NCI-H1930 (cell line): ENCODE measurements at regions not wholly inside any gene's neighbourhood (a gene's known extent, or its start where the extent isn't known, plus 50 kb on each side); places are given as distances from the start of the nearest gene placed in this dataset.

ENCODE experiments used
- DNase-seq, 2 experiments: peaks; one replicate each; lab custom pipeline; 2025; lab: John Stamatoyannopoulos, UW

DNA sequence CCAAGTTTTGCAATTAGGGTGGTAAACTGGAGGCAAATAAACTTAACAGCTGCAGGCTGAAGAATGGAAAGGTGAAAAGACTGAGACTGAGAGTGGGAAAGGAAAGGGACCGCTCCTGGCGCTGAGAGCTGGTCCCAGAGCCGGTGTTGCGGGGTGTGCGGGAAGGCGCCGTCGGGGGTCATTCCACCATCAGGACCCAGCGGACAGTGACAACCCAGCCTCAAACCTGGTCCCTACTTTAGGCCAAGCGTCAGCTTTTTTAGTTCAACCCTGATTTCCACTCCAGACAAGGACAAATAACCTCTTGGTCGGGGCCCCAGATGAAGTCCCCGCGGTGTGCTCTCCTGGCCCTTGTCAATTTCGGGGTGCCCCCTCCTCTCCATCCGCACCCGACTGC, 145.8 kb upstream of the ETS2 start:
- no peak for DNase-seq

DNA sequence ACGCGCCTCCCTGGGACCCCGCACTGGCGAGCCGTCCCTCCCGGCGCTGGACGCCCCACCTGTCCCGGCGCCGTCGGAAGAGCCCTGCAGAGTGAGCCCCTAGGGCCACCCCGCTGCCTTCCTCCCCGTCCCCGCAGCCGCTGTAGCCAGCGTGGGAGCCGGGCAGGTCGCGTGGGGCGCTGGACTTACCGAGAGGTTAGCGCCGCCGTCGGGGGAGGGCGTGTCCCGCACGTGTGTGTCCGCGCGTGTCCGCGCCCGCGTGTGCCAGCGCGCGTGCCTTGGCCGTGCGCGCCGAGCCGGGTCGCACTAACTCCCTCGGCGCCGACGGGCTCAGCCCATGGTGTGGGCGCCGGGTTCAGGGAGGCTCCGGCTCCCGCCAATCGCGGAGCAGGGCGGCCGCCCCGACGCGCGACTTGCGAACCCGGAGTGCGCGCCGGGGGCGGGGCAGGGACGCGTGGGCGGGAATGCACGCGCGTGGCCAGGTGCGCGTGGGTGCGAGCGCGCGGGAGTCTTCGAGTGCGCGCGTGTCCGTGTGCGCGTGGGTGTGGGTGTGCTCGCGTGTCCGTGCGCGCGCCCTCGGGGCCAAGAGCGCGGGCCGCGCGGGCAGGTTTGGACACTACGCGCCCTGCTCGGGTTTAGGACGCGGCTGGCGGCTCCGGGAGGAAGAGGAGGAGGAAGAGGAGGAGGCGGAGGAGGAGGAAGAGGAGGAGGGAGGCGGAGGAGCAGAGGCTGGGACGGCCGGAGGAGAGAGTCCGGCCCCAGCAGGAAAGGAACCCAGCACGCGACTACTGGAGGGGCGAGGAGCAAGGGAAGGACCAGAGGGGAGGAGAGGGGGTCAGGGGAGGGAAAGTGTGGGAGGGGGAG, 145.2 kb upstream of the ETS2 start:
- no peak for DNase-seq

DNA sequence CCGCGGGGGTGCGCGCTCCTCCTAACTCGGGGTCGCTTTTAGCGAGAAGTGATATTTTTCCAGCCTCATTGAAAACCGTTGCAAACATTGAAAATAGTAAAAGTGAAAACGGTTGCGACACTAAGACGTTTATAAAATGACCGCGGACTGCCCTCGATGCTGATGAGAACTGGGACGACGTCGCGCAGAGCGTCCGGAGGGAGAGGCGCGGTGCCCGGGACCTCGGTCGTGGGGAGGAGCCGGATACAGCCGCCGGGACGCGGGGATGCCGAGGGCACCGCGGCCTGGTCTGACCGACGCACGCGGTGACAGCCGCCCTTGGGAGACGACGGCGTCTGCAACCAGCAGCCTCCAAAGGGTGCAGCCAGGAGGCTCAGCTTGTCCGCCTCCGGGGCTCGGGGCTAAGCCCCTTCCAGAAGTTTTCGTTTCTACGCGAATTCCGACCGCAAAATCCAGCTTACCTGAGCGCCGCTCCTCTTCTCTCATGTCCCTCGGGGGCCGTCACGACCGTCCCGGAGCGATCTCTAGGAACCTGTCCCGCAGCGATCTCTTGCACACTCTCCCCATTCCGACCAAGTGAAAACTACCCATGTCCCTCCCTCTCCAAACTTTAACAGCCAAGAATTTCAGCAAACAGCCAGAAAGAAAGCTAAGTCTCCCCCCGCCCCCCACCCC, 144.4 kb upstream of the ETS2 start:
- DNase-seq = no peak

DNA sequence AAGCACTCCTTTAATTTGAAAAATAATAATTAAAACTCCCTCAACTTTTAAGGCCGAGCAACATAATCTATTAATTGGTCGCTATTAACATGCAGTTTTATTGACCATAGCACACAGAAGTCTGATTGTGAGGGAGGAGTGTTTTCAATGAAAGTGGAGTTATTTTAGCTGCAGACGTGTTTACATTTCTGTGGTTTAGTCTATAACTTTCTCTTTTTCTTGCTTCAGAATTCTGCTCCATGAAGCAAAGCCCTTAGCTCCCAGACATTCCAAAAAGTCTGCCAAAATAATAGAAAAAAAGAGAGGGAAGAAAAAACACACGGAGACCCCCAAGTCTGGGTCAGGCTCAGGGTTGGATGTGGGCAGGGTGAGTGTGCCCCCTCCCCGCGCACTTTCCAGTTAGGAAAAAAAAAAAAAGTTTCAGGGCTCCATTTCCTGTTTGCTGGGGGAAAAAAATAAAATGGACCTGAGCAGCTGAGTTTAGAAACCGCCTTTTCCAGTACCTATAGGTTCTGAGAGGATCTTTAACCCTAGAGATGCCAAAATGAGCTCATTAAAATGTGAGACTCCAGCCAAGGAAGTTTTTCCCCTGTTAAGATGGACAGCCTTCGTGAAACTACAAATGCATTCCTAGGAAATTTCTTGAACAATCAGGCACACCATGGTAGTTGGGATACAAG, 143.7 kb upstream of the ETS2 start:
- no peak for DNase-seq

DNA sequence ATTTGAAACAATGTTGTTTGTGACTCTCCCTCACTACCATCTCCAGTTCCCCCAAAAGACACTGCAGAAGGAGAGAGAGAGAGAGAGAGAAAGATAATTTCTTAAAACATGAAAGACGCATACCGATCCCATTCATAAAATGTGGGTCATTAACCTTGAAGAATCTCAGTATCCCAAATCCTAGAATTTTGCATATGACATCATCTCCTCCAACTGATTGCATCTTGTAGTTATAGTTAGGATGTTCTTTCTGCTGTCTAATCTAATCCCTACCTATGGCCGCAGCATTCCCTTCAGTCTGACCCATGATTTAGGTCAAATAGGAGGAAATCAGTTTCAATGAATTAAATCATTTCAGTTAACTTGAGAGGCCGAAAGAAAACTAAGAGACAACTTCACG, 142.4 kb upstream of the ETS2 start:
- DNase-seq = no peak

DNA sequence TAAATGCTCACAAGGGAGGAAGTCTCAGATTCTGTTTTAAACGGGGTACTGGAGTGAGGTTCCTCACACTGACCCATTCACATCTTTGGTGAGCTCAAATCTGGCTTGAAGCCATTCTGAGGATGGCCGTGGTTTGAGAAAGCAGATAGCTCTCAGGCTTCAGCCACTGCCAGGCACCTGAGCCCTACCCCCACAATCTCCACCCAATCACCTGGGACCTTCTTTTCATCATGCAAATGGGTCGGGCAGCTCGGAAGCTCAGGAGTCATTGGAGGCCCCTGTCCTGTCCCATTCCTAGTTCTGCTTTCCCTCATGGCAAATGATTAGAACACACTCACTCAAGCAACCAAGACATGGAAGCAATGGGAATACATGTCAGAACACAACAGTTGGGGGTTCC, 141.4 kb upstream of the ETS2 start:
- no peak for DNase-seq

DNA sequence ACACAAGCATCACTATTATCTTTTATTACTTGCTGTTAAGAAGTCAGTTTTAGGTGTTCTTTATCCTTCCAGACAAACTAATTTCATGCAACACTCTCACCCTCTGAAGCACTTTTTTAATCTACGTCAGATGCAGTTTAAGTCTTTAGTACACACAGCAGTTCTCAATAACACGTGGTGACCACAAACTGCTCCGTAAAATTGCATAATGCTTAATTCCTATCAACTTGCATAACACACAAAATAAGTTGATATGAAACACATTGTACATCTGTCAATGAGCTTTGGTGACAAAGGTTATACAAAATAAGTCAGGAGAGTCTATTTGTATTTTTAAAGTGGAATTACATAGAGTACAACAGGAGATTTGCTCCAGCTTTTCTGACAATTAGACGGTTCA, 140.9 kb upstream of the ETS2 start:
- no peak for DNase-seq

DNA sequence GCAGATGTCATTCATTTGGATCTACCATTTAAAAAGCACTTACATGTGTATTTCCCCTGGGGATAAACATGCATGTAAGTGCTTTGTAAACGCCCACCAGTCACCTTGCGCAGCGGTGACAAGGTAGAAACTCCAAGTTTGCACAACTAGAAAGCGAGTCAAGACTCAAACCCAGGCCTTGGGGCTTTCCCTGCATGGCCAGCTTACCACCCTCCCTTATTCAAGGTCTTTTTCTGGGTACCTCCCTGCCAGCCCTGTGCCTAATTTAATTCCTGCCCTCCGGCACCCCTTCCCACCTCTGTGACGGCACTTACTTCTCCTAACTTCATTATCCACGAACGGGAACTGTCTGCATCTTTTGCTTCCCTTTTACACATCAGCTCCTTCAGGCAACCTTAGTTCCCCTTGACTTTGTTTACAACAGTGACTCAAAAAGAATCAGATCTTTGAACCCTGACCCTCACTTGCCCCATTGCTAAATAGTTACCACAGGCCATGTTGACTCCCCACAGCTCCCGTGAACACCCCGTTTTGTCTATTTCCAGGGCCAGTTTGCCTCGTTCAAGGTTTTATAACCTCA, 138.3 kb upstream of the ETS2 start:
- no peak for DNase-seq

DNA sequence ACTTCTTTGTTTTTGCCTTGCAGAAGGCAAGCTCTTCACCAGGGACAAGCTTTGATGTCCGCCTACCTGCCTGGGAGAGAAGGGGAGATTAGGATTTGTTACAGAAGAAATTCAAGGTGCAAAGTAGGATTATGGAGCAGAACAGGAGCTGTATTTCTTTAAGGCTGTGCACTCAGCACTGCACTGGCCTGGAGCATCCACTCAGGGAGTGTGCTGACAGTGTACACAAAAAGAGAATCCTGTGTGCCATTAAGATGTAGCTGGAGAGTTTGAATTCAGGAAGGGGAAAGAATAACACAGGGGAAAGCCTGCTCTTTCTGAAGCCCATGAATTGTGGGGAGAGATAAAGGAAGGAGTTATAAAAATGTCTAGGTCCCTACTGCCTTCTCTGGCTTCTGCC, 137.7 kb upstream of the ETS2 start:
- no peak for DNase-seq

DNA sequence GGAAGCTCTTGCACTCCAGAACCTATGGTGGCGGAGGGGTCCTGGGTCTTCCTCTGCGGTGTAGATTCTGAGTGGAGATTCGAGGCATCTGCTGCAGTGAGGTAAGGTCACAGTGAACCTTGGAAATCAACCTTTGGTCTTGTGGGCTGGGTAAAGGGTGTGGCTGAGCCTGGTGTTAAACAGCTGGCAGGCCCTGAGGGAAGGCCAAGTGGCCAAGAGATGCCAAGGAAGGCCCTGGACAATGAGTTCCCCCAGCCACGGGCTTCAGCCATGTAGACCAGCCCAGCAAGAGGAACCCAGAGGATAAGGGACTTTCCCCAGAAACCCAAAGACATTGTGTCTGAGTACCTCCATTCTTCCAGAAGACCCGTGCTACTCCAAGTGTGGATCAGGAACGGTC, 137.2 kb upstream of the ETS2 start:
- DNase-seq = no peak

DNA sequence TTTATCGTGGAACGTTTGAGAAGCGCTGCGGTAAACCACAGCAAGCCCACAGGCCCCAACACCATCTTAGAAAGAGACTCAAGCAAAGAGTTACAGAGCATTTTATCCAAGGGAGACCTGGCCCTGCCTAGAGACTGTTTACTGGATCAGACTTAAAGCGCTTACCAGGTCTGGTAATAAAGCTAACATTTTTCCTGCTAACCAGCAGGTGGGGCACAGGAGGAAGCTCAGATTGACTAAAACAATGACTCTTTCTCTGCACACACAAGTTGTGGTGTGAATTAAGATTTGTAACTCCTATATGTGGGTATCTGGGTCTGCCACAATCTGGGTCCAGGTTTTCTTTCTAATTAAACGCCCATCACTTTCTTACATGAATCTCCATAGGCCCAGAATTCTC, 136.5 kb upstream of the ETS2 start:
- DNase-seq = no peak

DNA sequence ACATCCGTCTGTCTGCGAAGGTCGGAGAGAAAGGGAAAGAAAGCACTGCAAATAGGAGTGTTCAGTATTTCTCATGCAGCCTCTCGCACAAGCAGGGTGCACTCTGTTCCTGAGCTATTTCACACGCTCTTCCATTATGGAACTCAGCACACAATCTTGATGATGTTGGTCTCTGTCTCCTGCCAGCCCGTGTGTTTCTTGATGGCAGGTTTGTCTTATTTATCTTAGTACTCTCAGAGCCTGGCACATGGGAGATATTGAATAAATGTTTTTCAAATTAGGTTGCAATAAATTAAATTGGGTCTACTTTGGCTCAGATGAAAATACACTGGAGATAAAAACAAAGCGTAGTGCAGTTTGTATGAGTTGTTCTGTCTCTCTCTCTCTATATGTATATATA, 134.9 kb upstream of the ETS2 start:
- DNase-seq = no peak

DNA sequence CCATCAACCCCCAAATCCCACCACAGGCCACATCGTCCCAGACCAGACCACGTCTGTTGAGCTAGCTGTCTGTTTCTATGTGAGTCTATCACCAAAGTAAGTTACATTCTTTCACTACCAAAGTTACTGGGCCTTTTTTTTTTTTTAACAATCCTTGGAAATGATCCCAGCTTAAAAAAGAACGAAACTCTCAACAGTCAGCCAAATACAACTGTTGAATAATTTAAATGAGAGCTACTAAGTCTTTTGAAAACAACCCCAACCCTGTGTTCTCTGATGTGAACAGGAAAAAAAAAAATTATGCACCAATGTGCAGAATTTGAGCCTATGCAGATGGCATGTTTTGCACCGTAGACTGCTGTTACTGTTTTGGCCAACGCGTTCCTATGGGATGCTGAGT, 134.0 kb upstream of the ETS2 start:
- DNase-seq = no peak

DNA sequence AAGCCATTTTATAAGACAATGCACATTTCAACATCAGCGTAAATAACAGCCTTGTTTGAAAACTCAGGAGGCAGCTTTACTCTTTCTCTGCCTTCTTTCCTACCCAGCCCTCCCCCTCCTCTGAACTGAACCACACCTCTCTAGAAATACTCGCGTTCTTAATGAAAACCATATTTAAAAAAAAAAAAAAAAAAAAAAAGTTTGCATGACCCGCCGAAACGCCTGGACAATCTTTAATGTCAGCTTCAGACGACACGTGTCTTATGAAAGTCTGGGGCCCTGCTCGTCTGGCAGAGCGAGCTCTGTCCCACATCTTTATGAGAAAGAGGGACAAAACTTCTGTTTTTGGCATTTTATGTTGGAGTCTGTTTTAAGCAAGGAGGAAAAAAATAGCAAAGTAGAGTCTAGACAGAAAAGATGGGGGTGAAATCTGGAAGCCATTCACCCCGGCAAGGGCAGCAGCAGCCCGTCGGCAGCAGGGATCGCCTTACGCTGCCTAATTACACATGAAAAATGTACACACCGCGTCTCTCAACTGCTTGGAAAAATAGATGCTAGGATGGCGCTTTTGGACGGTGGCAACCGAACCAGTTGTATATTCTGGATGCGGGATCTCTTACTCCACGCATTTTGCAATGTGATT, 130.4 kb upstream of the ETS2 start:
- no peak for DNase-seq

DNA sequence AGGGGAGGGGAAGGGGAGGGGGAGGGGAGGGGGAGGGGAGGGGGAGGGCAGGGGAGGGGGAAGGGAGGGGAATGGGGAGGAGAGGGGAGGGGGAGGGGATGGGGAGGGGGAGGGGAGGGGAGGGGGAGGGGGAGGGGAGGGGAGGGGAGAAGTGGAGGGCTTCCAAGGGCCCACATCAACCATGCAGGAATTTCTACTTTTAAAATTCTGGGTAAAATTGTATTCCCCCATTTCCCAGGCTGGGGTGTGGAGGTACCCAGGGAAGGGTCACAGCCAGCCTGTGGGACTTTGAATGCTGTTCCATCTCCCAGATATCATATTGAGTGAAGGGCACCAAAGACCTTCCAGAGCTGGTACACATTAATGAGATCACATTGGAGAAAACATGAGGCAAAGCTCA, 126.9 kb upstream of the ETS2 start:
- DNase-seq = no peak

DNA sequence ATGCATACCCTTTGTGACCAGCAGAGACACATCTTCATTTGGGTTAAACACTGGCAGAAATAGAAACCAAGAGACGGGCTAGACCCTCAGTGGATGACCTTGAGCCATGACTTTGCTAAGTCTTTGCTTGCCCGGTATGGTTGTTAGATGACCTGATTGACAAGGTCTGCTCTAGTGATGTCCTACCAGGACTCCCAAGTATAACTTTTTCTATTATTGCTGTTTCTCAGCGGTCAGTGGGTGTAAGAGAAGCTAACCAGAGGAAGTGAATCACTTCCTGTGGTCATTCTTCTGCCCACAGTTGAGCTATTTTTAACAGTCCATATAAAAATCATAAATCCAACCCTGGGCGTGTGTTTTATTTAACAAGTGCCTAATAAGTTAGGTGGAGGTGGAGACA, 126.2 kb upstream of the ETS2 start:
- no peak for DNase-seq

DNA sequence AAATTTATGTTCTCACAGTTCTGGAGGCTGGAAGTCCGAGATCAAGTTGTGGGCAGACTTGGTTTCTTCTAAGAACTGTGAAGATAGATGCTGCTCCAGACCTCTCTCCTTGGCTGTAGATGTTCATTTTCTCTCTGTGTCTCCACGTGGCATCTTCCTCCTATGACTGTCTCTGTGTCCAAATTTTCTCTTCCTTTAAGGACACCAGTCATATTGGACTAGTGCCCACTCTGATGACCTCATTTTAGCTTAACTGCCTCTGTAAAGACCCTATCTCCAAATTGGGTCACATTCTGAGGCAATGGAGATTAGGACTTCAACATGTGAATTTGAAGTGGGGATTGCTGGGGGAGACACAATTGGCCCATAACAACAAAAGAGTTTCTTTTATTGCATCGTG, 125.3 kb upstream of the ETS2 start:
- no peak for DNase-seq

DNA sequence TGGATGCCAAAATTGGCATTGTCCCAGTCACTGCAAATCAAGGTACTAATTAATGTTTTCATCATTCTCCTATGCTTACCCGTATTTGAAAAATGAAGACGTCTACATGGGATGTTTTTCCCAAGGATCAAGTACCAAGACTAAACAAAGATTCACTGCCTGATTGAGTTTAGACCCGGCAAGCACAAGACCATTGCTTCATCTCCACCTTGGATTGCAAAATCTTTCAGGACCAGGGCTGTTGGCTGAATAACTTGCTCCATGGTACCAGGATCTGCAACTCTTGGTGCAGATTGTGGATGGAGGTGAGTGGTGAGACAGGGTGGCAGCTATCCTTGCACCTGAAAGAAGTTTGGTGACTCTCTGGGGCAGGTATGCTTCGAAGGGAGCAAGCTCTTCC, 122.5 kb upstream of the ETS2 start:
- no peak for DNase-seq

DNA sequence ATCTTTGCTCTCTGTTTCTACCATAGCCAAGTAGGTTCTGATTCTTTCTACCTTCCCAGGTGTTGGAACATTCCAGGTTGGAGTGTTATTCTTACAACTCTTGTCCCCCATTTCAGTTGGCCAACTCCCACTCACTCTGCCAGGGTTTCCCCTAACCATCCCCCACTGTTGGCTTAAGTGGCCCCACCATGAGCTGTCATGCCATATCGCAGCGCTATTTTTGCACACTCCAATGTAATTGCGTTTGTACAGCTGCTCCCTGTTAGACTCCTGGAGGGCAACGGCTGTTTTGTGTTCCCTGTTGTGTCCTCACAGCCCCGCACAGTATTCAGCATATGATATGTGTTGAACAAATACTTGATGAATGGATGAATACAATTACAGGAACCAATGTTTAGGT, 117.7 kb upstream of the ETS2 start:
- peak; percentile 79 to 90 for DNase-seq

DNA sequence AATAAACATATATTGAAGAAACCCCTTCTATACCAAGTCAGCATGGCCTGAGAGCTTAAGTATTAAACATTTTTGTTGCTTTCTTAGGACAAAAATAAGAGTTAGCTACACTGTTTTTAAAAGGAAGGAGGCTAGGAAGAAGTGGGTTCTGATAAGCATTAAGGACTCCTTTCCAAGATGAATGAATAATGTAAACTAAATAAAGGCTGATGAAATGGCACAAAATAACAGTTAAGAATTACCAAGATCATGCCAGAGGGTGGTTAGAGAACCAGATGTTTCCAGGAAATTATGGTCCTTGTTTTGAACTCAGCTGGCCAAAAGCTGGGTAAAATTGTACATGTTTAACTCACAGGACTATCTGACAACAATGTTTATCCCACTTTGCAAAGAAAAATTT, 114.1 kb upstream of the ETS2 start:
- no peak for DNase-seq

DNA sequence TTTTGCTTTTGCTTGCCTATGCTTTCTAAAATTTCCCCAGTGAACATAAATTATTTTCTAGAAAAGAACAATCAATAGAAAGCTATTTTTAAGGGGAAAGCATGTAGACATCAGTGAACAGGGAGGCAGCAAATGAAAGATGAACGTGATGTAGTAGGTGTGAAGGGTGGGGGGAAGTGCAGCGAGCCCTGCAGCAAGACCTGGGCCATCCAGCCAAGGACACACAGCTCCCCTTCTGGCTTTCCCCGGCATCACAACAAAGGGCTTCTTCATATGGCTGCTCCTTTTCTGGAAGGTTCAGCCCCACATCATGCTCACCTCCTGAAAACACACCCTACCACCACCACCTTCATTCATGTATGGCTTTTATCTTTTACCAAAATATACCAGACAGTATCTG, 109.2 kb upstream of the ETS2 start:
- DNase-seq = no peak

DNA sequence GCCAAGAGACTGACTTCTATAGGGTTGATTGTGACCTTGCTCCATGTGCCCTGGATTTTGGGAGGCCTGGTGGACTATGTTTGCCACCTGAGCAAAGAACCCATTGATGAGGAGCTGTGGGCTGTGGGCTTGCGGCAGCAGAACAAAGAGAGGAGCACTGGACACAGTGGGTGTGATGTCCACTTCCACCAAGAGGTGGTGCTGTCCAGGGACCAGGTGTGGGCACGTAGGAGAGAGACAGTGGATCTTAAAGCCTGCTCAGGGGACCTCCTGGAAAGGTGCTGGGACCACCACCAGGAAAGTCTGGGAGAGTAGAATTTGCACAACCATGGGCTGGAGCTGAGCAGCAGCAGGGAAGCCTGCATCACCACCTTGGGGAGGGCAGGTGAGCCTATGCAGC, 106.7 kb upstream of the ETS2 start:
- DNase-seq = no peak
